Panc1 (cell line): ENCODE measurements at regions not wholly inside any gene's neighbourhood (a gene's known extent, or its start where the extent isn't known, plus 50 kb on each side); places are given as distances from the start of the nearest gene placed in this dataset.

ENCODE experiments used
- ATAC-seq: fragments of 200-7000 bp; cut with Tn5 transposase; 2 replicates; pipeline ENCODE4 v1.9.1; 2020; ENCODE audit warnings: mild to moderate bottlenecking, moderate library complexity
- BruUV-seq: library from RNA; stranded (reverse); fragments of 400-500 nt; replicated peaks from 2 replicates; lab custom pipeline; 2021; lab: Mats Ljungman, UMichigan
- CTCF ChIA-PET: fragments of 300-600 bp; sonication (Branson Sonifier 250); formaldehyde crosslinking; loops from one replicate; lab custom pipeline; 2022; ENCODE audit warnings: antibody characterized with exemption; lab: Charles Lee
- POLR2A ChIA-PET: fragments of 300-600 bp; sonication (Branson Sonifier 250); formaldehyde crosslinking; loops from one replicate; lab custom pipeline; 2022; ENCODE audit warnings: antibody characterized with exemption; lab: Charles Lee
- DNase-seq: peaks from one replicate; pipeline ENCODE4 v3.0.0-alpha.2; 2010; ENCODE audit warnings: low read depth, low spot score
- H3K27ac ChIP-seq: 2 replicates; pipeline ENCODE4 v1.5.1; 2011; ENCODE audit warnings: mild to moderate bottlenecking, low read length, inconsistent platforms
- H3K27me3 ChIP-seq: fragments of 200-500 bp; sonication (Bioruptor generic); 2 replicates; pipeline ENCODE4 v1.6.0; 2014; ENCODE audit warnings: low read length, inconsistent platforms; ENCODE audit not compliant: control insufficient read depth, insufficient read depth
- H3K36me3 ChIP-seq: fragments of 200-500 bp; sonication (Bioruptor generic); 2 replicates; pipeline ENCODE4 v1.5.1; 2014; ENCODE audit warnings: inconsistent platforms, mild to moderate bottlenecking, low read length, moderate library complexity; ENCODE audit not compliant: control insufficient read depth, insufficient read depth
- H3K4me1 ChIP-seq: 2 replicates; pipeline ENCODE4 v1.5.1; 2011; ENCODE audit warnings: inconsistent platforms, mild to moderate bottlenecking, low read length, moderate library complexity; ENCODE audit not compliant: control insufficient read depth, insufficient read depth
- H3K4me3 ChIP-seq, 2 experiments: 2 replicates each; pipeline ENCODE4 v1.5.1; 2011 to 2012; ENCODE audit warnings: low read depth in 2 of 2, low read length in 2 of 2, mild to moderate bottlenecking in 2 of 2, inconsistent platforms in 1 of 2, moderate library complexity in 1 of 2
- H3K9me3 ChIP-seq: fragments of 200-500 bp; sonication (Bioruptor generic); 2 replicates; pipeline ENCODE4 v1.5.1; 2014; ENCODE audit warnings: low read depth, mild to moderate bottlenecking, inconsistent platforms, low read length, moderate library complexity; ENCODE audit not compliant: control insufficient read depth, insufficient read depth
- CTCF ChIP-seq: fragments of 450-650 bp; IDR thresholded peaks from 2 replicates; pipeline ENCODE4 v1.5.1; 2017; ENCODE audit warnings: mild to moderate bottlenecking
- POLR2AphosphoS5 ChIP-seq: IDR thresholded peaks from 2 replicates; pipeline ENCODE4 v1.6.1; 2012; ENCODE audit warnings: mild to moderate bottlenecking, low read depth, low read length, moderate library complexity
- REST ChIP-seq, 2 experiments: IDR thresholded peaks; 2 replicates each; pipeline ENCODE4 v1.6.1; 2011 to 2012; ENCODE audit warnings: low read depth in 2 of 2, control low read depth in 1 of 2, low read length in 1 of 2, mild to moderate bottlenecking in 1 of 2, moderate library complexity in 1 of 2; ENCODE audit not compliant: insufficient read depth in 1 of 2
- SIN3A ChIP-seq: IDR thresholded peaks from 2 replicates; pipeline ENCODE4 v1.6.1; 2012; ENCODE audit warnings: low read depth, mild to moderate bottlenecking, low read length, moderate library complexity, borderline replicate concordance; ENCODE audit not compliant: insufficient read depth
- TCF7L2 ChIP-seq: IDR thresholded peaks from 2 replicates; pipeline ENCODE4 v1.6.1; 2011; ENCODE audit warnings: mild to moderate bottlenecking, low read depth, low read length, inconsistent platforms
- in situ Hi-C: cut with HindIII; loops from 2 replicates; pipeline ENCODE4 v1.10.0; 2016; ENCODE audit warnings: low sequenced_read_pairs, low pct_unique_long_range_greater_than_20kb
- intact Hi-C: fragments of 100-400 bp; cut with micrococcal nuclease; formaldehyde crosslinking; loops from one replicate; pipeline ENCODE4 v1.10.0; 2022; ENCODE audit not compliant: unreplicated experiment

GRCh38 chr2:121125350-121125749 is 159.7 kb downstream of the TFCP2L1 start:
- peaks cover 5% of the 10 kb centered on the region; the same call in 1 of the 2 replicates for H3K27me3 ChIP-seq
- no peak overlapping the region for H3K27ac ChIP-seq
- no TSS peak for BruUV-seq
- in situ Hi-C loops (no loop called here), intact Hi-C loops (no loop called here)
- H3K4me3 ChIP-seq = no peak overlapping the region
- TF ChIP-seq REST (IDR thresholded peaks at IDR 0.05; ENCODE audit: insufficient read depth in 1 of 2, low read depth in 2 of 2, low read length in 1 of 2) = no peak
- TF ChIP-seq TCF7L2 = no peak
- TF ChIP-seq SIN3A = no peak
- no peak for TF ChIP-seq POLR2AphosphoS5
- TF ChIP-seq CTCF = no peak
- no peaks in the 10 kb centered on the region for H3K9me3 ChIP-seq
- DNase-seq (no peak), ATAC-seq (no peak)
- no peaks in the 10 kb centered on the region for H3K36me3 ChIP-seq
- ChIA-PET POLR2A (no interaction called here), CTCF (no interaction called here)
- no peaks in the 10 kb centered on the region for H3K4me1 ChIP-seq

- DNase-seq (no peak), ATAC-seq (no peak)
- Histone ChIP-seq H3K9me3 (no peaks in the 10 kb centered on the region), H3K27ac (no peak overlapping the region), H3K36me3 (no peaks in the 10 kb centered on the region), H3K4me3 (no peak overlapping the region), H3K4me1 (no peaks in the 10 kb centered on the region), H3K27me3 (peaks cover 5% of the 10 kb centered on the region; the same call in 1 of the 2 replicates)
- ChIA-PET POLR2A (interaction anchor here (0.6 to 0.7 kb wide), 3 partner anchors 99 to 447 kb away, joined by 4 to 12 read pairs (median 8); no protein-coding TSS in a partner anchor), CTCF (interaction anchor here (0.6 to 1.4 kb wide), 4 partner anchors 16 to 659 kb away, joined by 3 to 14 read pairs (median 4); no protein-coding TSS in a partner anchor)
- intact Hi-C loops = no loop called here
- TF ChIP-seq CTCF = peak; percentile 77; the same call in 1 of the 2 replicates
- no peak for TF ChIP-seq REST (IDR thresholded peaks at IDR 0.05; ENCODE audit: insufficient read depth in 1 of 2, low read depth in 2 of 2, low read length in 1 of 2)
- BruUV-seq = no TSS peak
- in situ Hi-C loops = no loop called here
Measured at GRCh38 chr2:121128741-121129659, 156.0 kb downstream of the TFCP2L1 start.
